HepG2 (cell line): ENCODE measurements at regions not wholly inside any gene's neighbourhood (a gene's known extent, or its start where the extent isn't known, plus 50 kb on each side); places are given as distances from the start of the nearest gene placed in this dataset.

Experiments
- ATF7 ChIP-seq, 2 experiments: fragments of 450-650 bp in 1 of 2; sonication (generic) in 1 of 2; formaldehyde crosslinking in 1 of 2; IDR thresholded peaks; 2 replicates each; pipeline versions ENCODE4 v1.4.0 to v1.6.1; 2016 to 2020; ENCODE audit warnings: antibody characterized with exemption in 1 of 2, mild to moderate bottlenecking in 1 of 2, missing genetic modification reagents in 1 of 2
- CBX2 ChIP-seq, 2 experiments: fragments of 200-600 bp in 1 of 2; sonication (generic); formaldehyde crosslinking in 1 of 2; IDR thresholded peaks; 2 replicates each; pipeline versions ENCODE4 v1.7.0 to v1.8.1; 2018 to 2022; ENCODE audit warnings: low read depth in 2 of 2, low read length in 1 of 2, mild to moderate bottlenecking in 1 of 2, missing genetic modification reagents in 1 of 2
- CENPT ChIP-seq: sonication (generic); formaldehyde crosslinking; IDR thresholded peaks from 2 replicates; pipeline ENCODE4 v1.8.0; 2022; ENCODE audit warnings: low read depth, mild to moderate bottlenecking, moderate library complexity, missing genetic modification reagents
- EHMT2 ChIP-seq: fragments of 200-600 bp; sonication (generic); IDR thresholded peaks from 2 replicates; pipeline ENCODE4 v1.7.0; 2017; ENCODE audit warnings: antibody characterized with exemption, low read depth, low read length, borderline replicate concordance
- ETV5 ChIP-seq: IDR thresholded peaks from 2 replicates; pipeline ENCODE4 v1.6.1; 2018; ENCODE audit warnings: missing biosample characterization, missing genetic modification reagents, inconsistent platforms, borderline replicate concordance
- FOXP4 ChIP-seq: sonication (generic); formaldehyde crosslinking; IDR thresholded peaks from 2 replicates; pipeline ENCODE4 v1.4.0; 2020; ENCODE audit warnings: missing genetic modification reagents
- HDAC6 ChIP-seq: fragments of 200-600 bp; sonication (generic); IDR thresholded peaks from 2 replicates; pipeline ENCODE4 v1.7.0; 2017; ENCODE audit warnings: mild to moderate bottlenecking, antibody characterized with exemption, low read length, low read depth
- HHEX ChIP-seq: IDR thresholded peaks from 2 replicates; pipeline ENCODE4 v1.6.1; 2016; ENCODE audit warnings: control low read depth
- KLF6 ChIP-seq: IDR thresholded peaks from 2 replicates; pipeline ENCODE4 v1.8.0; 2016; ENCODE audit warnings: missing biosample characterization, missing genetic modification reagents
- MYNN ChIP-seq: sonication (generic); formaldehyde crosslinking; IDR thresholded peaks from 2 replicates; pipeline ENCODE4 v1.4.0; 2020; ENCODE audit warnings: mild to moderate bottlenecking, low read depth, missing genetic modification reagents
- NAIF1 ChIP-seq: sonication (generic); formaldehyde crosslinking; IDR thresholded peaks from 2 replicates; pipeline ENCODE4 v1.5.0; 2020; ENCODE audit warnings: mild to moderate bottlenecking, missing genetic modification reagents, borderline replicate concordance
- RBAK ChIP-seq: sonication (generic); formaldehyde crosslinking; IDR thresholded peaks from 2 replicates; pipeline ENCODE4 v1.5.1; 2020; ENCODE audit warnings: mild to moderate bottlenecking, missing genetic modification reagents
- SIN3A ChIP-seq: IDR thresholded peaks from 2 replicates; pipeline ENCODE4 v1.6.1; 2011; ENCODE audit warnings: low read depth, mild to moderate bottlenecking, control low read depth, low read length, borderline replicate concordance
- TSC22D2 ChIP-seq: sonication (generic); formaldehyde crosslinking; IDR thresholded peaks from 2 replicates; pipeline ENCODE4 v1.5.1; 2020; ENCODE audit warnings: missing genetic modification reagents, mild to moderate bottlenecking, borderline replicate concordance
- ZBTB20 ChIP-seq: sonication (generic); formaldehyde crosslinking; IDR thresholded peaks from 2 replicates; pipeline ENCODE4 v1.8.1; 2023; ENCODE audit warnings: missing genetic modification reagents, low read depth, mild to moderate bottlenecking, borderline replicate concordance
- ZBTB34 ChIP-seq: sonication (generic); formaldehyde crosslinking; IDR thresholded peaks from 2 replicates; pipeline ENCODE4 v1.8.0; 2022; ENCODE audit warnings: mild to moderate bottlenecking, missing genetic modification reagents
- ZNF10 ChIP-seq: sonication (generic); formaldehyde crosslinking; IDR thresholded peaks from 2 replicates; pipeline ENCODE4 v1.4.0; 2020; ENCODE audit warnings: mild to moderate bottlenecking, low read depth, missing genetic modification reagents, borderline replicate concordance
- ZNF3 ChIP-seq: IDR thresholded peaks from 2 replicates; pipeline ENCODE4 v1.7.0; 2017; ENCODE audit warnings: inconsistent platforms
- ZNF451 ChIP-seq: sonication (generic); formaldehyde crosslinking; IDR thresholded peaks from 2 replicates; pipeline ENCODE4 v1.5.0; 2020; ENCODE audit warnings: mild to moderate bottlenecking, missing genetic modification reagents
- ZNF589 ChIP-seq: sonication (generic); formaldehyde crosslinking; conservative IDR thresholded peaks from 2 replicates; pipeline ENCODE4 v1.8.0; 2022; ENCODE audit warnings: mild to moderate bottlenecking, moderate library complexity, missing genetic modification reagents
- ZNF710 ChIP-seq: sonication (generic); formaldehyde crosslinking; IDR thresholded peaks from 2 replicates; pipeline ENCODE4 v1.5.0; 2020; ENCODE audit warnings: mild to moderate bottlenecking, missing genetic modification reagents, borderline replicate concordance
- ZSCAN9 ChIP-seq: IDR thresholded peaks from 2 replicates; pipeline ENCODE4 v1.6.1; 2016; ENCODE audit warnings: borderline replicate concordance
- TF ChIP-seq, protein P1 (sequence below): fragments of 450-650 bp; IDR thresholded peaks from 2 replicates; pipeline ENCODE4 v1.6.1; 2016

GRCh38 chr11:43576803-43577521 lies 103.6 kb upstream of the HSD17B12 start (continued):
- TF ChIP-seq, protein P1, sequence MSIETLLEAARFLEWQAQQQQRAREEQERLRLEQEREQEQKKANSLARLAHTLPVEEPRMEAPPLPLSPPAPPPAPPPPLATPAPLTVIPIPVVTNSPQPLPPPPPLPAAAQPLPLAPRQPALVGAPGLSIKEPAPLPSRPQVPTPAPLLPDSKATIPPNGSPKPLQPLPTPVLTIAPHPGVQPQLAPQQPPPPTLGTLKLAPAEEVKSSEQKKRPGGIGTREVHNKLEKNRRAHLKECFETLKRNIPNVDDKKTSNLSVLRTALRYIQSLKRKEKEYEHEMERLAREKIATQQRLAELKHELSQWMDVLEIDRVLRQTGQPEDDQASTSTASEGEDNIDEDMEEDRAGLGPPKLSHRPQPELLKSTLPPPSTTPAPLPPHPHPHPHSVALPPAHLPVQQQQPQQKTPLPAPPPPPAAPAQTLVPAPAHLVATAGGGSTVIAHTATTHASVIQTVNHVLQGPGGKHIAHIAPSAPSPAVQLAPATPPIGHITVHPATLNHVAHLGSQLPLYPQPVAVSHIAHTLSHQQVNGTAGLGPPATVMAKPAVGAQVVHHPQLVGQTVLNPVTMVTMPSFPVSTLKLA: no peak
- no peak for TF ChIP-seq SIN3A
- 0 out of 2 replicates have a peak, but pooled peaks have one; percentile 53 for TF ChIP-seq KLF6 (CRISPR knock-in tag)
- TF ChIP-seq HHEX: no peak
- no peak for TF ChIP-seq ETV5 (CRISPR knock-in tag)
- no peak for TF ChIP-seq ATF7 (IDR thresholded peaks at IDR 0.05)
- no peak for TF ChIP-seq ATF7 (CRISPR knock-in tag; IDR thresholded peaks at IDR 0.05)
- no peak for TF ChIP-seq ZNF589
- no peak for TF ChIP-seq FOXP4
- peak; percentile 97 for TF ChIP-seq EHMT2
- TF ChIP-seq HDAC6: no peak
- TF ChIP-seq CBX2 (IDR thresholded peaks at IDR 0.05; ENCODE audit: low read depth, low read length): no peak
- TF ChIP-seq CBX2 (CRISPR knock-in tag; IDR thresholded peaks at IDR 0.05; ENCODE audit: low read depth): no peak
- TF ChIP-seq ZNF710 (CRISPR knock-in tag): no peak
- no peak for TF ChIP-seq ZNF10 (CRISPR knock-in tag)
- TF ChIP-seq NAIF1 (CRISPR knock-in tag): no peak
- TF ChIP-seq ZNF451: no peak
- no peak for TF ChIP-seq RBAK
- no peak for TF ChIP-seq MYNN (CRISPR knock-in tag)
- peak; percentile 53; the same call in 1 of the 2 replicates for TF ChIP-seq ZSCAN9 (CRISPR knock-in tag)
- TF ChIP-seq ZBTB20: no peak
- no peak for TF ChIP-seq ZBTB34
- 0 out of 2 replicates have a peak, but pooled peaks have one; percentile 52 for TF ChIP-seq TSC22D2 (CRISPR knock-in tag)
- no peak for TF ChIP-seq ZNF3 (CRISPR knock-in tag)
- no peak for TF ChIP-seq CENPT (CRISPR knock-in tag)
